ENCODE measurements at regions not wholly inside any gene's neighbourhood (a gene's known extent, or its start where the extent isn't known, plus 50 kb on each side); places are given as distances from the start of the nearest gene placed in this dataset.
"Not testable (repeated sequence)": the region's sequence is repeated elsewhere in the genome, so short reads cannot be mapped to it uniquely, and the experiment has no call there.

DNA sequence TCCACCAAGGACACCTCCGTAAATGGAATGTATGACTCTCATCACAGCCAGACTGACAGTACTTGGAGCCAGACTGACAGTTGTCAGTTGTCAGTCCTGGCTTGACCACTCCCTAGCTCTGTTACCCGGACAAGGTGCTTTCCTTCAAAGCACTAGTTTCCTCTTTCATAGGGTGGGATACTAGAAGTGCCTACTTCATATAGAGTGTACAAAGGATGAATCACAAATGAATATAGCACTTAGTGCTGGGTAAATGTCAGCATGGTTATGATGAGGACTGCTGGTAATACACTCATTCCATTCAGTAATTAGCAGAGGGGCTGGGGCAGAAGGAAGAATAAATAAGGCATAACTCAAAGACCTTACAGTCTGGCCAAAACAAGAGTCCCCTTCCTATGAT is 91.4 kb downstream of the ARL4C start:
- no peak for FAIRE-seq

DNA sequence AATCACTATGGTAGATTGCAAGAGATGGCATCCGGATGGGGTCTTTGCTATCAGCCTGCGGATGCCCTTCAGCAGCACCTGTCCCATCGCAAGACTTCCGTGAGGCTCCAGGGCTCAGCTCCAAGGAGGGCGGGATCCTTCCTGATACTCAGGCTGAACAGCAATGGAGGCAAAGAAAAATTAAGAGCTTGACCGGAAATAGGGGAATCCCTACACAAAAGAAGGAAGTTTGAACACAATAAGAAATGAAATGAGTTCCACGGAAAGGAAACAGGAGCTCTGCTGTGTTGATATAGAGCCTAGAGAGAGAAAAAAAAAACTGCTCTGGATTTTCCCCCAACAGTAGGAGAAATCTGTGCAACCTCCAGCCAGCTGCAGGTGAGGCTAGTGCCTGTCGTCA is 91.9 kb downstream of the ARL4C start:
- no peak for FAIRE-seq

- no peak for FAIRE-seq
Measured at GRCh38 chr2:234403751-234404150, 93.1 kb downstream of the ARL4C start.

DNA sequence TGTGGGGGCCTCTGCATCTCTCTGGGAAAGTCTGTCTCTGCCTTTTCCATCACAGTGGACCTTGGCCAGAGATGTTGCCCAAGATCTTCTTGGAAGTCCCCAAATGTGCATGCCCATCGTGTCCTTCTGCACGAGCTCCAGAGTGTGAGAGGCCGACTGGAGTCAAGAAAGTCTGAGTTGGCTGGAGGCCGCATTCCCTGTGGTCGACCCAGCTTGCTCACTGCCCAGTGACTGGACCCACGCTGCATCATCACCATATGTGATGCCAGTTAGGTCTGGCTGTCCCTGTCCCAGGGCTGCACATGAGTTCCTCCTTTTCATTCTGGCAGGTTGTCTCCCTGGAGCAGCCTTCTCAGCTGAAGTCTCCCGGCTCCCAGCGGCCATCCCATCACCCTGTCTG is 93.8 kb downstream of the ARL4C start:
- FAIRE-seq: no peak

- no peak for FAIRE-seq
Measured at GRCh38 chr2:234401426-234401825, 95.5 kb downstream of the ARL4C start.

- no peak for FAIRE-seq
Measured at GRCh38 chr2:234399451-234400246, 97.2 kb downstream of the ARL4C start.

- FAIRE-seq: no peak
Measured at GRCh38 chr2:234398531-234398930, 98.3 kb downstream of the ARL4C start.

DNA sequence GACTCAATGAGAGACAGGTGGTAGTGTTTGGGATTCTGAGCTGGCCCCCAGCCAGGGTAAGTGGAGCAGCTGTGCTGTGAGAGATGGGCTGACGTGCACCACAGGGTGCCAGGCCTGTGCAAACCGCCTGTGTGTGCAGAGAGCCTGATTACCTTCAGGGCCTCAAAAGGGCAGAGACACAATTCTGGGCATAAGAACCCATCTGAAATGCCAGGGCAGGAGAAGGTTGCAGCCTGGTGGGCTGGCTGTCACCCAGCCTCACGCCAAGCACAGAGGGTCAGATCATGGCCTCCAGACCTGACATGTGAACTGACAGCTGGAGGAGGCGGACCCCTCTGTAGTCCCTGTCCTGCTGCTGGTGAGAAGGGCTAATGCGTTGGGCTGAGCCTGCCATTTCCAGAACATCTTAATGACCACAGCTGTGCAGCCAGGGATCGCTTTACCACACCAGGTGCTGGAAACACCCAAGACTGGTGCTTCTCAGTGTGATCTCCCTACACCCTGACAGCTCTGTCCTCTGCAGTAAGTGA is 100.9 kb downstream of the ARL4C start:
- FAIRE-seq: no peak

- FAIRE-seq: no peak
Measured at GRCh38 chr2:234394450-234394849, 102.4 kb downstream of the ARL4C start.

DNA sequence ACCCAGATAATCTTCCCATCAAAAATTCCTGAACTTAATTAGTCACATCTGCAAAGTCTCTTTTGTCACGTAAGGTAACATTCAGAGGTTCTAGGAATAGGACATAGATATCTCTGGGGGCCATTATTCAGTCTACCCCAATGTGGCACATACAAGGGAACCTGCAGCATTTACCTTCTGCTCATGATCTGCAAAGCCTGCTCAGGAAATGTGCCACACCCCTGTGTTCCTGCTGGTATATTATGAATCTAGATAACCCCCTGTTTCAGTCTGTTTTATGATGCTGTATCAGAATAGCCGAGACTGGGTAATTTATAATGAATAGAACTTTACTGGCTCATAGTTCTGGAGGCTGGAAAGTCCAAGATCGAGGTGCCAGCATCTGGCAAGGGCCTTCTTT is 103.5 kb downstream of the ARL4C start:
- no peak for FAIRE-seq

GRCh38 chr2:234392041-234392615 is 104.8 kb downstream of the ARL4C start:
- FAIRE-seq: no peak

DNA sequence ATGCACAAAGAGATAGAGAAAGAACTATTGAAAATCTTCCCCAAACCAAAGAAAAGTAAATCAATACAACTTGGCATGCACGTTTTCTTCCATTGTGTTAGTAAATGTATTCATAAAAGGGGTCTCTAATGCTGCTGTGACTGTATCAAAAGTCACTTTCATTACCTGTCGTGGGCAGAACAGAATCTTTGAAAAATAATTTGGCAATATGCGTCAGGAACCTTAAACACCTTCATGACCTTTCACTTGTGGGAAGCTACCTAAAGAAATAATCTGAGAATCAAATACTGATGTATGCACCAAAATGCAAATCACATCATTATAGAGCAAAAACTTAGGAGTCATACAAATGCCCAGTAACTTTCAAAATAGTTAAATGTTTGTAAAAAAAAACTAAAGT is 105.3 kb downstream of the ARL4C start:
- FAIRE-seq: no peak

GRCh38 chr2:234389661-234390060 is 107.2 kb downstream of the ARL4C start:
- not testable (repeated sequence) for FAIRE-seq

- no peak for FAIRE-seq
Measured at GRCh38 chr2:234388591-234388990, 108.3 kb downstream of the ARL4C start.

DNA sequence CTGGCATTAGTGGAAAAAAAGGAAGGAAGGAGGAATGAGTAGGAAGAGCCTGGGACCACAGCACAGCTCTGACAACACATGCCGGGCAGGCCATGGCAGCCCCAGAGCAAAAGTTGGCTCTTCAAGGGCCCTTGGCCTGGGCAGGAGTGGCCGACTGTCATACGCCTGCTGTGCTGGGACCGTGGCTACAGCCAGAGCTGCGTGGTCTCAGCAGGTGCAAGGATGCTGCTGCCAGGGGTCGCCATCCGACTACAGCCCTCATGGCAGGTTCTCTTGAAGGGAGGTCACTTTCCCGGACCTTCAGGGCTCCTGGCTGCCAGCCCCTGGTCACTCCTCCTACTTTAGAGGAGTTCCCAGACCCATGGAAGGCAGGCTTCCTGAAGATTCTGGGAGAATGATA is 109.9 kb downstream of the ARL4C start:
- no peak for FAIRE-seq

DNA sequence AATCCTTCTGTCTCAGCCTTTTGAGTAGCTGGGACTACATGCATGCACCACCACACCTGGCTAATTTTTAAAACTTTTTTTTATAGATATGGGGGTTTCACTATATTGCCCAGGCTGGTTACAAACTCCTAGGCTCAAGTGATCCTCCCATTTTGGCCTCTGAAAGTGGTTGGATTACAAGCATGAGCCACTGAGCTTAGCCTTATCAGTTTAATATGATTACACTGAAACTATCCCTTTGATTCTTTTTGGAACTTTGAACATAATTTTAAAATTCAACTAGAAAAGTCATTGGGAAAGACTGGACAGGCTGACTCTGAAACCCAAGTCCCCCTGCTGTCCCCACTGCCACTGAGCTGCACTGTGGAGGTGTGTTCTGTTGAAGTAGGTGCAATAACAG is 114.8 kb downstream of the ARL4C start:
- FAIRE-seq: no peak

GRCh38 chr2:234378958-234379357 is 117.9 kb downstream of the ARL4C start:
- FAIRE-seq: not testable (repeated sequence)

DNA sequence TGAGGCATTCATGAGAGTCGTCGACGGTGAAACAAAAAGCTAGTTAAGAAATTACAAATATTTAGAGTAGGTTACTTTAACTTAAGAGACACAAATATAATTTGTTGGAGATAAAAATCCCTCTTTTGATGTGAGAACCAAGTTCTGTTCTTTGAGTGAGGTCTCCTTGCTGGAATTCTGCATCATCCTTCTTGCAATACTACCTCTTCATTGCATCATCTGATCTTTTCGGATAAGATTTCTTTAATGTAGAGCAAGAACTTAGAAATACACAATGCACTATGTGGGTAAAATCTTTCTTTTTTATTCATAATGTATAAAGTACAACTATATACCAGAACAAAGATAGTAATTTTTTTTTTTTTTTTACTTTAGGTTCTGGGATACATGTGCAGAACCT is 118.4 kb downstream of the ARL4C start:
- FAIRE-seq: no peak

DNA sequence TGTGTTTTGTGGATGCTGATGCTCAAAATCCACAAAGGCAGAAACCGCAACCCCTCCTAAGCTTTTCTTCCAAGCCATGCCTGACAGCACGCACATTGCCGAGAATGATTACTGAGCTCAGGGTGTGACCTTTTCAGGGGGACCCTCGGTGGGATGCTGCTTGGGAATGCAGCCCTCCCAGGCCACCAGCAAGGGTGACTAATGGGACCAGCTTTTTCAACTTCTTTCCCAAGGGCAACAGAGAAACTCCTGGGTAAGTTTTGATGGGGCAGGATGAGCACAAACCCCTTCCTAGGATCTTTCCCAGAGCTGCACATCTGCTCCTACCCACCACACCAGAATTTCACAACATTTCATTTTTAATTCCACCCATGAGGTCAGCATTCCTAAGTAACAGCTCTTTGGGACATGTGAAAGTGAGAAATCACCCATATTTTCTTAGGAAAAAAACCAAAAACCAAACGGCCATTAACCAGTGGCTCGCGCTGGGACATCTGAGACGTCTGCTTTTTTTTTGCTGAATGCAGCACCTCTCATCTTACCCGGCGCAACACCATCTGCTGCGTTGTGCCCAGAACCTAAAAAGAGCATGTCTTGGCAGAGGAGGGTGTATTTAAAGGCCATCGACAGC is 119.0 kb downstream of the ARL4C start:
- FAIRE-seq: no peak

GRCh38 chr2:234376229-234376628 is 120.7 kb downstream of the ARL4C start:
- FAIRE-seq: no peak

GRCh38 chr2:234375176-234375880 is 121.6 kb downstream of the ARL4C start:
- no peak for FAIRE-seq

- FAIRE-seq: no peak
Measured at GRCh38 chr2:234374736-234375135, 122.1 kb downstream of the ARL4C start.

DNA sequence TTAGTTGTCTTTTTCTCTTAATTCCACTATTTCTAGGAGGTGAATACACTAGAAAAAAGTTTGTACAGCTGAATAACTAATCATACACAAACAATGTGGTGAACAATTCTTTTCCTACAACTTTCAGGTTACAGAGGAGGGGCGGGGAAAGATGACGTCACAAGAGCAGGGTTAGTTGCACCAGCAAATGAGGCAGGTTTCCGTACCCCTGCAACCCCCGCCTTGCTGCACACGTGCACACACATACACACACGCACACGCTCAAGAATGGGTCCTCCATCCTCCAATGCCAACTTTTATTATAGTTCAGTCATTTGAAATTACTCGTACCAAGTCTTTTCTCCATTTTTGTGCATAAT is 122.8 kb downstream of the ARL4C start:
- no peak for FAIRE-seq

All from islet of Langerhans (tissue), 1 donor.